Anterior cingulate cortex (tissue), 58 donors: ENCODE measurements at regions not wholly inside any gene's neighbourhood (a gene's known extent, or its start where the extent isn't known, plus 50 kb on each side); places are given as distances from the start of the nearest gene placed in this dataset.

ENCODE experiments used
- DNase-seq, 58 donors: peaks; one replicate each; lab custom pipeline; 2025; lab: John Stamatoyannopoulos, UW

DNA sequence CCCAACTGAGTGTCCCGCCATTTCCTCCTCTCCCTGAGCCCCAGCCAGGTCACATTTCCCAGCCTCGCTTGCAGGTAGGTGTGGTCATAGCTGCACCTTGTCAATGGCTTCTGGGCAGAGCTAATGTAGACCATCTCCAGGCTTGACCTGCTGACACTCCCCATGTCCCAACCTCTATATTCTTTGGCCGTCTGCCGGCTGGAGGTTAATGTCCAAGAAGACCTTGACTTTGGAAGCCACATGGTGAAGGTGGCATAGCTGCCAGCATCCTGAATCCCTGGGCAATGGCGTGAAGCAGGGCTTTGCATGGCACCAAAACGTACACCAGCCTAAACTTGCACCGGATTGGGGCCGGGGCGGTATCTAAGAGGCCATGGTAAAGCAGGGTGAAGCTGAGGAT, 88.3 kb downstream of the SPP2 start:
- DNase-seq = no peak

GRCh38 chr2:234137400-234138014, 87.0 kb downstream of the SPP2 start:
- DNase-seq = no peak

GRCh38 chr2:234136461-234136860, 86.0 kb downstream of the SPP2 start:
- no peak for DNase-seq

DNA sequence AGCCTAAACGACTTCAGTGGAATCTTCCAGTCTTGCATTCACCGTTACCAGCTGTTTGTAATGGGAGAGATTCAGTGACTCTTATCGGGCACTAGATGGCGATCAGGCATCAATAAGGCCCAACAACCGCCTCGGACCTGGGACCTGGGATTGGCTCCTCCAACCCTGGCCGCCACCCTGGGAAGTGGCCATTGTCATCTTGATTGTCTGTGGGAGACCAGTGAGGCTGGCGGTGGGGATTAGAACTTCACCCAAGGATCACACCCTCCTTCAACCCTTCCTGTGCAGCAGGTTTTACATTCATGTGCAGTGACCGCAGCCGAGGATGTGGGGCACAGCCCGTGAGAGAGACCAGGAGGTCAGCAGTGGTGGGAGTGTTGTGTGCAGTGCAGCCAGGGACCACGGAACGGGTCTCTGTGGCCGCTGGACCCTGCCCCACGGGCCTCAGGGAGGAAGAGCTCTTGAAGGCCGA, 85.3 kb downstream of the SPP2 start:
- DNase-seq = peak in 46 of 58 donors; percentile 4 to 67 (median 28)

DNA sequence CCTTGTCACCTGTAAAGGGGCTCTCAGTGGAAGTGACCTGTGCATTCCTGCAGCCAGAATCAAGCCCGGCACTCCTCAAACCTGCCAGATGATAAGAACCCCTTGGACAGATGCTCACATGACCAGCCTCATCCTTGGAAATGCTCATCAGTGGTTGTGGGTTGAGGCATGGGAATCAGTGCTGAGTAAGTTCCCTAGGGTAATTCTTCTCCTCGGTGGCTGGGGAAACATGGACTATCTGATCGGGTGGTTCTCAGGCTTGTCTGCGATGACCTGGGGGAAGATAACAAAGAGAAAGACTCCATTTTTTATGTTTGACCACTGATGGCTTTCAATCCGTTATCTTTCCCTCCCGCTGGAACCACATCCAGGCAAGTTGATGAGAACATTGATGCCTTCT, 84.0 kb downstream of the SPP2 start:
- no peak for DNase-seq

DNA sequence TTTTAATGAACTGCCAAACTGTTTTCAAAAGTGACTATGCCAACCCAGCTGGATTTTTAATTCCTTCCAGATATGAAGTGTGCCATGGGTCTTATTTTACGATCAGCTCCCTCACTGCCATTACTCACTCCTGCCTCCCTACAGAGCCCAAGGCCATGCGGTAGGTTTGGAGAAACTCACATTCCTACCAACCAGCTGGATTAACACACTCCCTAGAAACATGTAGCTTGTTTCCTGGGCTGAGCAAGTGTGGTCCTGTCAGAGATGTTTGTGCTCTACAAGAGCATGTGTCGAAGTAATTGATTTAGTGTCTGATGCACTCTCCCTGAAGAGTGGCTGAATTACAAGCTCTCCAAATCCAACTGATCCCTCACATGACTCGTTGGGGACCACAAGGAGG, 82.5 kb downstream of the SPP2 start:
- DNase-seq = no peak

DNA sequence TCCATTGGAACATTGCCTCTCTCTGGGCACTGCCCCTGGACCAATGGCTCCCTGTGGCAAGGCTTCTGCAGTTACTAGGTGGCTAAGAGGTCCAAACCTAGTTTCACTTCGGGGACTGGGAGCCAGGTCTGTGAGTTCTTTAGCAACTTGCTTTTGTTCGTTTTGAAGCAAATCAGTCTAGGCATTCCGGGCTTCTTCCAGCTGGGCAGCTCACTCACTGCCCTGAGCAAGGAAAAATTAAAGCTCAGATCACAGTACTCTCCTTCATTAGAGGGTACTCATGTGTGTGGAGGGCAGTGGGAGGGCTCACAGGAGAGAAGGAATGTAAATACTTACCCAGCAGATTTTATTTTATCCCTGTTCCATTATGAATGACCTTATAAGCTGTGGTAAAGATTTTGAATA, 80.3 kb downstream of the SPP2 start:
- peak in 30 of 58 donors; percentile 4 to 72 (median 28) for DNase-seq

GRCh38 chr2:234128606-234129005, 78.1 kb downstream of the SPP2 start:
- DNase-seq = no peak
